GM18499 (cell line): ENCODE measurements at regions not wholly inside any gene's neighbourhood (a gene's known extent, or its start where the extent isn't known, plus 50 kb on each side); places are given as distances from the start of the nearest gene placed in this dataset.
"Not testable (repeated sequence)": the region's sequence is repeated elsewhere in the genome, so short reads cannot be mapped to it uniquely, and the experiment has no call there.

Experiments used
- ATAC-seq: cut with Tn5 transposase; IDR thresholded peaks from one replicate; pipeline ENCODE4 v1.9.1; 2021; ENCODE audit warnings: moderate number of reproducible peaks; ENCODE audit not compliant: insufficient read depth, unreplicated experiment

DNA sequence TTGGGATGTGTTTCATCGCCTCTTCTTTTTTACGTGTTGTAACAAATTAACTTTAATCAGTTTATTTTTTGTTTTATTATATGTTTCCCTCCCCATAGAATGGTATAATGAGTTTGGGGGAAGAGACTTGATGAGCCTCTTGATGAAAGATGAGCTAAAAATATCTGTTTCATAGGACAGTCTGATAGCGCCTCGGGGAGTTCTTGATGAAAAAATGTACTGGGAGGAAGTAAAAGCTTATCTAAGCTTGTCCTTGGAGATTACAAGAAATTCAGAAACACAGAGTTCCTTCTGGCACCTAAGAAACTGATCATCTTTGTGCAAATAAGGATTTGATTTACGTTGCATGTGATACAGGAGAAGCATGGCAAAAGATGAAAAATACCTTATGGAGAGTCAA, 350.2 kb upstream of the CDH8 start:
- ATAC-seq, result no peak

DNA sequence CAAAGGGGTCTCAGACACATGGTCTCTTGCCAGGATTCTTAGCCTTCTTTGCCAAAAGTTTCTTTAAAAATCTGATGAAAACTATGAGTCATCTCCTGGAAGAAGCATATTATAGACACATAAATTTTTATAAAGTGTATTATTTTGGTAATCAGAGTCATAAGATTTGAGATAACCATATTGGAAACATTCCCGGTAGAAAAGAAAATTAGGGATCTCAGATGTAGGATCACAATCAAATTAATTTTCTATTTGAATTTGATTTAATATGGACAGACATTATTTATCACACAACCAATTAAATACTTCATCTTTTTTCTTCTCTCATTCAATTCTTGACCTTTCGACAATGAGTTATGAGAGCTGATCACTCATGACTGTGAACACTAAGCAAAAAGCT, 347.7 kb upstream of the CDH8 start:
- ATAC-seq, result no peak

DNA sequence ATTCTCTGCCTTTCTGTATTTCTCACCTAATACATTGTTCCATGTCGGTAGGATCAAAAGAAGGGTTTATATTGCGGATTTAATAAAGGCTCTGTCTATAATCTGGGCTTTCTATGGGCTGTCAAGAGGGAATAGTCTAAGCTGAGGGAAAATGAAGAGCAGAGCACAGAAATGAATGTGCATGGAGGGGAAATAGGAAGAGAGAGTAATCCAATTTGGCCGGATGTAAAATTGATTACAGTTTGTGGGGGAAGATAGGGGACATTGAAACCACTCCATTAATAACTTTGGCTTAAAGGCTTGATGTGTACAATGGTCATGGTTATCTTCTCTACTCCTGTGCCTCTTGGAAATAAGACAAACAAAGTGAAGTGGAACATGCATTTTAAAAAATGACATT, 334.2 kb upstream of the CDH8 start:
- no peak for ATAC-seq

DNA sequence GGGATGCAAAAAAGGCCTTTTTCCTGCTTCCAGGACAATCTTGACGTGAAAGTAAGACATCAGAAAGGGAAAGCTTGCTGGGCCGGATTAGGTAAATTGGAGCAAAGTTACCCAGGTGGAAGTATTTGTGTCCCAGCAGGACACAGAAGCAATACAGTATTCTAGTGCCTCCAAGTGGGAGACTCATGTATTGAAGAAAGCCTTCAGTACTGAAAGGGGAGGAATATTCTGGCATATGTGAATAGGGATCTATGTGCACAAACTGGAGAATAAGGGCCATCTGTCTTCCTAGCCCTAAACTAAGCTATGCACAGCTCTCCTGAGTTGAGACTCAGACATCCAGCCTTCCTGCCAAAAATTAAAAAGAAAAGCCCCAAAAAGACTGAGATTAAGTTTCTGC, 327.3 kb upstream of the CDH8 start:
- no peak for ATAC-seq

DNA sequence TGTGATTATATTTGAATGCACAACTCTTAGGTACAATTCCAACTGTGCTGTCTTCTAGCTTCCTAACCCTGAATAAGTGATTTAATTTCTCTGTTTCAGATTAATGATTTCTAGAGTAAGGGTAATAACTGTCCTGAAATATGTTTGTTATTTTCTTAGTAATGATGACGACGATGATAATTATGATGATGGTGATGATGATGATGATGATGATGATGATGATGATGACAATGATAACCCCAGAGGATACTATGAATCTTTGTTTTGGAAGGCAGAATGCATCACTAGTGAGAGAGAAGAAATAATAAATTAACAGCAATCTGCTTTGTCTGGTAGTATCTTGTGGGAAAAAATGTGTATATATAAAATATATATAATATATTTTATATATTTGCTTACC, 317.1 kb upstream of the CDH8 start:
- ATAC-seq, result no peak

DNA sequence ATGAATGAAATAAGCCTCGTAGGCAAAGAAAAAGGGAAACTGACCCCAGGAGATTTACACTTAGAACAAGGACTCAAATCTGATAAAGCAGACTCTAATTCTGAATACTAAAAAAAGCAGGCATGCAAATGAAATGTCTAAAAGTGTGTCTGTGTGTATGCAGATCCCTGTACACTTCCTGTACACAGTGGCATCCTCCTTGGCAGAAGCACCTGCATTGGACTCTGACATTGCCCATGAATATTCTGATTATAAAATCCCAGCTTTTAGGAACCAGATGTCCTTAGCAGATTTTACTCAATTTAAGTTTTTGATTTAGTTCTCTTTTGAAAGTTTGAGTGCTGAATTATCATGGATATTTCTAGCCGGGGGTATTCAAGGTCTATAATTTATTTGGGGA, 306.0 kb upstream of the CDH8 start:
- ATAC-seq, result no peak

DNA sequence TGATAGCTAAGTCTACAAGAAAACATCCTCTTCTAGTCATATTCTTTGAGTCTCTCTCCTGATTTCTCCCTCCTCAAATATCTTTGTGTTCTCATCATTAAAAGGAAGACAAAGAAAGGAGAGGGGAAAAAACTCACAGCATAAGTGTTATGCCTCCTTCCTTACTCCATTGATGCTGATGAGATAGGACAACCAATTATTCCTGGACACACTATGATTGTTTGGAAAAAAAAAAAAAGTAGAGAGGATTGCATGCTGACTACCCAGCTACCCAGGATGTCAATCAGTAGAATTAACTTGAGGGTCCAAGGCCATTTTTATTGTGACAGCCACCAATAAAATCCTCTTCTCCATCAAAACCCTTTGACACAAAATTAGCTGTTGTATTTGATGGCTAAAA, 299.1 kb upstream of the CDH8 start:
- ATAC-seq, result no peak

DNA sequence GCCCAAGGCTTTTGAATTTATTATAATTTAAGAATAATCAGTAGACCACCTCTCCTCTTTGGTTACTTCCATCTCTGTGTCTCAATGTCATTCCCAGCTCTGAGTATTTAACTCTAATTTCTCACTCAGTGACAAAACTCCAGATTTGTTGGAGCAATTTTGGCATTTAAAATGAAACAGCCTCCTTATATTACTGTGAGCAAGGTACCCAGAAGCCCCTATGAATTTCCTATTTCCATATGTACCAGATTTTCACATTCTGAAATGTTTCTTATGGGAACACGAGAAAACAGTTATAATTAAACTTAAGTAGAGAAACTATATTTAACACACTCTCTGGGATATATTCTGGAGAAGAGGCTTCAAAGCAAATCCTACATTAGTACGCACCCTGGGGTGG, 285.4 kb upstream of the CDH8 start:
- ATAC-seq, result no peak

DNA sequence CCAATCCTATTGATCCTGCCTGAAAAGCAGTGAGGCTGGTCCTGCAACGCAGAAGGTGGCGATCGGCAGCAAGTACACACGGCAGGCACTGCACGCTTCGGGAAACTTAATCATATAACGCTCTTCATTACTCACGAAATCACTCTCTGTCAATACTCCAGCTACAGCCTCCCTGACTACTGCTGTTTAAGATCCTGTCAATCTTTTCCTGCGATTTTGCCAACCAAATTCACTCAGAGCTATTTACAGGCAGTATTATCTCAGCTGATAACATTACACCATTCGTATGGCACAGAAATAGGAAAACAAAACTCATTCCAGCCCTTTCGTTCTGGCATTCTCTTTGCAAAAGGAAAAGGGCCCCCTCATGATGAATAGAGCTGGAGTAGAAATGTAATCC, 262.4 kb upstream of the CDH8 start:
- no peak for ATAC-seq

DNA sequence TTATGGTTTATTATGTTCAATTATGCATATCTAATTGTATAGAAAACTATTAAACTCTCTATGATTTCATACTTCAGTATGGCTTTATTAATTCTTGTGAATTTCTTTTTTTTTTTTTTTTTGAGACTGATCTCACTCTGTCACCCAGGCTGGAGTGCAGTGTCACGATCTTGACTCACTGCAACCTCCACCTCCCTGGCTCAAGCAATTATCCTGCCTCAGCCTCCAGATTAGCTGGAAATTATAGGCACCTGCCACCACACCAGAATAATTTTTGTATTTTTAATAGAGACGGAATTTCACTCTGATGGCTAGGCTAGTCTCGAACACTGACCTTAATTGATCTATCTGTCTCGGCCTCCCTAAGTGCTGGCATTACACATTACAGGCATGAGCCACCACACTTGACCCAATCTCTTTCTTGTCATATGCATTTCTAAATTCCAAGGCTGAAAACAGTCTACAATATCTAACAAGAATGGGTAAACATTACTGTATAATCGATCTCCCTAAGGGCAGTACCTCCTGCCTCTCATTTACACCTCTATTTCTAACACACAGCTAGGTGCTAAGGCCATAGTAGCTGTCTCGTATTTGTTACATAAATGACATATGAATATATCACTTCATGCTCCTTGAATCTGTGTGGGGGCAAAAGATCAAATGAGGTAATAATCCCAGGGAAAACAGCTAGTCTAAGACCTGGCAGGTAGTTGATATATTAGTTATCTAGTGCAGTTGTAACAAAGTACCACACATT, 258.2 kb upstream of the CDH8 start:
- ATAC-seq, result no peak

DNA sequence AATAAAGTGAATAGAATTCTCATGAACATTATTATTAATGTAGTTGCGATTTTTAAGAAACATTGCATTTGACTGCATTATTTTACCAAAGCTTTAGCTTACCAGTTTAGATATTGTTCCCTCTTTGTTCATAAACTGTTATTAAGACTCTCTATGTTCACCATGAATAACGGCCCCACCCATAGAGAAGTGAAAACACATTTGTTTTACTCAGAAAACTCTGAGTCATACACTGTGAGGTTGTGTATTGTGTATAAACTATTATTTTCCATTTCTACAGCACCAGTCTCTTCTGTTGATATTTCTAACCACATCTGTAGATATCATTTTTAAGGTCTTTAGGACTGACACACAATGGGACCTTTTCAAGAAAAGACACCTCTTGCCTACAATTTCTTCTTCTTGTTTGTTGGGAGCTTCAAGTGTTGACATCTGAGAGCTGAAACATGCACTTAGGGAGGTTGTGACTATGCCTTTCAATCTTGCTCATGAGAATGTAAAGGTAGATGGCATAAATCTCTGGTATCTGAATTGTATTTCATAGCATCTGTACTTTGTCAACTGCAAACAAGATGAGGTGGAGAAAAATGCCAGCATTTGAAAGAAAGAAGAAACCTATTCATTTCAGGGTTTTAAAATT, 252.9 kb upstream of the CDH8 start:
- no peak for ATAC-seq

DNA sequence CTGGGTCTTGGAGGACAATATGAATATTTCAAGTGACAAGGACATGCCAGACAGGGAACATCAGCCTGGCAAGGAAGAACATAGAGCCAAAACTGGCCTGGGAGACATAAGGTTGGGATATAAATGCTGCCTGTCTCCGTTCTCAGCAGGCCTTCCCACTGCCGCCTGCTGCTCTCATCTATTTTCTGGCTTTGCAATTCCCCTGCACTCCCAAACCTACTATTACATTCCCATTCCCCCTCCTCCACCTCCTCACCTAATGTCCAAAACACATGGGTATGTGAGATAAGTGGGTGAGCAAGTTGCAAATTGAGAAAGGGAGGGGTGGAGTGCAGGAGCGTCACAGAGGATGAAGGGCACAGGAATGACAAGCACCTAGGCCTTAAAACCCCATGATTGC, 244.3 kb upstream of the CDH8 start:
- no peak for ATAC-seq

DNA sequence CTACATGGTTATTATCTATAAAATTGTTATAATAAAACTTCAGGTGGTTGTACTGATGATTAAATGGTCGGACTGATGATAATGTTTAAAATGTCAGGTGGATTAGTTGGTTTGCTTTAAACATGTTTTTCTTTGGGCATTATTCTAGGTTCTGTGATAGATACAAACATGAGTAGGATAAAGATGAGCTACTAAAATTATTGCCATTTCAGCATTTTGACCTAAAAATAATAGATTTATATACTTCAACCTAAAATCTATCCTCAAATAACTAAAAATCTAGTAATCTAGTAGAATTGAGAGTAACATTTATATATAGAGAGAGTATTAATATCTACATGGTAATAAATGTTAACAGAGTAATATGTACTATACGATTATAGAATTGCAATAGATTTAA, 241.7 kb upstream of the CDH8 start:
- no peak for ATAC-seq

DNA sequence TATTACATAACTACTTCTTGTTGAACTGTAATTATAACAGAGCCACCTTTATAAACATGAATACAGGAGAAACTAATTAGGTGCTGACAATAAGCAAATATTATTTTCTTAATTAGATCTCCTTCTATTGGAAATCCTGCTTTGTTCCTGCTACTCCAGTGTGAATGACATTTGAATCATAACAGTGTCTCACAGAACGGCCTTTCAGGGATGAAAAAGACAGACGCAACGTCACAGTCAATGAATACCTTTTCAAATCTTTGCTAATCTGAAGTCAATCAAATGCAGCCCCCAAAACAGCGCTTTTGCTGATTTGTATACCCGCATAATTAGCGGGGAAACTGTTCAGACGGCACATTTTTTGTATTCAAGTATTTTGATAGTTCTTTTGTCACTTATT, 240.4 kb upstream of the CDH8 start:
- no peak for ATAC-seq

DNA sequence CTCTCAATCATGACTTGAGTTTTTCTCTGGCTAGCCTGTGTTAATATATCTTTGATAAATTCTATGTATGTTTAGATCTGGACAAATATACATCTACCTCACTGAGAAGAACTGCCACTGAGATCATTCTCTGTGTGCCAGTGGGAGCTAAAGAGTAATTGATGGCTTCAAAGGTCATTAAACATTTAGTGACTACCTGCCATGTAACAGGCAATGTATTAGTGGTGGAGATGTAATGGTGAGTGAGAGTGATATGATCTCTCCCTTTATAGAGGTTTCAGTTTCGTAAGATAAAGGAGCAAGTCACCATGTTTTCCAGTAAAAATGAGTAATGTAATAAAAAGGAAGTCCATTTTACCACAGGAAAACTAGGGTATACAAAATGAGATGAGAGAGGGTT, 235.8 kb upstream of the CDH8 start:
- ATAC-seq, result no peak

DNA sequence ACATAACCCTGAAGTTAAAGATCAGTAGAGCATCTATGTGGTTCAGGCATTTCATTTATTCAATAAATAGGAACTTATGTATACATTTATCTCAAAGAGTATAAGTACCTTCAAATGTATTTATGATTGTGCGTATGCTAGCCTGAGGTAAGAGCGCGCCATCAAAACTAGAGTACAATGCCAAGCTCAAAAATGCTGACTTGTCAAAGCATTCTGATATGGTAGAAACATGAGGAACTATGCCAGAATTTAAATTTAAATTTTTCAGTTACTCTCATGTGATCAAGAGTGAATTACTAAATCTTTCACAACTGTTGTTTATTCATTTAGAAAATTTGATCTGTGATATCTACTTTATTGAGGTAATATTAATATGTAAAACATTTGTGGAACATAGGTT, 225.5 kb upstream of the CDH8 start:
- ATAC-seq, result no peak

DNA sequence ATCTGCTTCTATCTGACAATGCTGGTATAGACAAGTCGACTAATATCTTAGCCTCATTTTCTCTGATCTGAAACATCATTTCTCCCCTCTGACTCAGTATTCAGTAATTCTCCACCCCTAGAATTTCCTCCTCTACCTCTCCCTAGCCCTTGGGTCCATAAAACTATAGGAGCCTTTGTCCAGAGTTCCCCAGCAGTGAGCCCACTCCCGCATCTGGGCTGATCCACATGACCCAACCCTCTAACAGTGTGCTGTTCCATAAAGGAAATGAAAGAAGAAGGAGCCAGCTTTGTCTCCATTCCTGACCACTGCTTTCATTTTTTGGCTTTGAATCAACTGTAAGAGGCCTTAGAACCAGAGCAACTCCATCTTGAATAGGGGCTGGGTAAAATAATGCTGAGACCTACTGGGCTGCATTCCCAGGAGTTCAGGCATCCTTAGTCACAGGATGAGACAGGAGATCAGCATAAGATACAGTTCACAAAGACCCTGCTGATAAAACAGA, 222.7 kb upstream of the CDH8 start:
- ATAC-seq, result not testable (repeated sequence)

DNA sequence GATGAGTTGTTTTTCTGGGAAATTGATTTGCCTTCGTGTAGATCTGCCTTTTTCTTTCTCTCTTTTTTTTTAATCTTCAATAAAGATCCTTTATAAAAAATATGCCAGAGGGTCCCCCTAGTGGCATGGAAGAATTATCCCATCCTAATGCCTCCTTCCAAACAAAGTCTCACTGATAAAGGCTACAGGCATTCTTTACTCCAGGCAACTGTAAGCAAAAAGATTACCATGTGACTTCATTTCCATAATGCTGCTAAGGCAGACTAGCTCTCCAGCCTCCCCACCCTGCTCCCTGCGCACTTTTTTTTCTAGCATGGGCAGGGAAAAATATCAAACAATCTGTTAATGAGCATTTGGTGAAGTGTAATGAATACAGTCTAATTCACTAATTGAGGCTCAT, 220.2 kb upstream of the CDH8 start:
- no peak for ATAC-seq

DNA sequence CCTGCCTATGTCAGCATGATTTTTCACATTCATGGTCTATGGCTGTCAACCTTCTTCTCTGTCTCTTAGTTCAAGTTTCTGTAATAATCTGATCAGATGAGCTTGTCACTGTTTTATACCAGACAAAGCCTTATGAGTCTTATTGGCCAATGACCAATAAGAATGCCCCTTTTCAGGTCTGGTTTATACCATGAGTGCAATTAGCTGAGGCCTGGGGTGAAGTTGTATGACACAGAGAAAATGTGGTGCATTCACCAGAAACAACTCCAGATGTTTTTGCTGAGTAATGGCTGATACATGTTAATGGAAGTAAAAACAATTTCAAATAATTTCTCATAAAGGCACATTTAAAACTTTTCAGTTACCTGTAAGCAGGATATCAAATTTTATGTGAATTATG, 218.6 kb upstream of the CDH8 start:
- ATAC-seq, result no peak

DNA sequence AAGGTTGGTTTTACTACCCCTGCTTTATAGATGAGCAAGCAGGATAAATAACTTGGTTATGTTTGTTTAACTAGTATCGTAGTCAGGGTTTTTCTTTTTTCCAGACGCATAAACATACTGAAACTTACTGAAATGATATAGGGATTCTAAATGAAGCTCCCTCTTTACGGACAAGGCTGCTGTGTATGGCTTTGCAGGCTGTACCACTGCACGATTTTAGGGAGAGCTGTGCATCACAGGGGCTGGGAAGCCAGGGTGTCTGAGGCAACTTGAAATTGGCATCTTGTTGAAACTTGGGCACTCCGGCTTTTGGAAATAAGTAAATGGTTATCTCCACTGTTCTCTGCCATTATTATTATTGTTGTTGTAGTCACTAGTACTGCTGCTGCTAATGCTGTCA, 218.1 kb upstream of the CDH8 start:
- no peak for ATAC-seq

DNA sequence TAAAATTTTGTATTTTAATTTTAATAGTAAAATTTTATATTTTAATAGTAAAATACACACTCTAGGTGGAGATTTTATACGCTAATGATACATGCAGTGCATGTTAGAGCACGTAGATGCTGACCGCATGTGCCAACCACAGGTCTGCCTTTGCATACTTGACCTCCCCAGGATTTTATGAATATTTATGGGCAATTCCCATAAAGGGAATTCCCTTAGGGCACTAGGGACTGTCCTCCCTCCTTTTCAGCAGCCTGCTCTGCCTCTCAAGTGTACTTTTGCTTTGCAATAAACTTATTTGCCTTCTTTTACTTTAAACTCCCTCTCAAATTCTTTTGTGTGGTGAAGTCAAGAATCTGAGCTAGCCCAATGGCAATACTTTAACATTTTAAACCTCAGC, 217.7 kb upstream of the CDH8 start:
- ATAC-seq, result no peak

DNA sequence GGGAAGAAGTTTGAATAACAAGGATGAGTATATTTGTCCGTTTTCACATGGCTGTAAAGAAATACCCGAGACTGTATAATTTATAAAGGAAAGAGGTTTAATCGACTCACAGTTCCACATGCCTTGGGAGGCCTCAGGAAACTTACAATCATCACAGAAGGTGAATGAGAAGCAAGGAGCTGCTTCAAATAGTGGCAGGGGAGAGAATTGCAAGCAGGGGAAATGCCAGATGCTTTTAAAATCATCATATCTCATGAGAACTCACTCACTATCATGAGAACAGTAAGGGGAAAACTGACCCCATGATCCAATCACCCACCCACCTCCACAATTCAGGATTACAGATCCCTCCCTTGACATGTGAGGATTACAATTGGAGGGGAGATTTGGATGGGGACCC, 212.8 kb upstream of the CDH8 start:
- ATAC-seq, result no peak
